Gastrocnemius medialis (tissue), 4 donors: ENCODE measurements at regions not wholly inside any gene's neighbourhood (a gene's known extent, or its start where the extent isn't known, plus 50 kb on each side); places are given as distances from the start of the nearest gene placed in this dataset.

Experiments used
- ATAC-seq, 2 donors: fragments of 150-250 bp; one replicate each; pipeline ENCODE4 v1.9.1; 2016
- DNase-seq, 2 donors: peaks; one replicate each; pipeline ENCODE4 v3.0.0-alpha.2; 2019
- H3K27ac ChIP-seq, 4 donors: fragments of 200-600 bp; sonication (generic); 1 replicate in 1 of 4; 2 replicates in 3 of 4; pipeline ENCODE4 v1.5.1; 2016 to 2018; ENCODE audit warnings: mild to moderate bottlenecking in 2 of 4, moderate library complexity in 1 of 4
- H3K27me3 ChIP-seq, 3 donors: fragments of 200-600 bp; sonication (generic) in 2 of 3; 1 replicate in 1 of 3; 2 replicates in 2 of 3; pipeline versions ENCODE4 v1.5.1 to v1.6.0; 2016 to 2019; ENCODE audit warnings: mild to moderate bottlenecking in 1 of 3, moderate library complexity in 1 of 3
- H3K36me3 ChIP-seq, 2 donors: fragments of 200-600 bp; sonication (generic) in 1 of 2; one replicate each; pipeline ENCODE4 v1.5.1; 2017 to 2018
- H3K4me1 ChIP-seq, 2 donors: fragments of 200-600 bp; sonication (generic) in 1 of 2; one replicate each; pipeline ENCODE4 v1.5.1; 2016 to 2017; ENCODE audit warnings: mild to moderate bottlenecking in 2 of 2
- H3K4me3 ChIP-seq, 4 donors: fragments of 200-600 bp; sonication (generic) in 3 of 4; 1 replicate in 1 of 4; 2 replicates in 3 of 4; pipeline ENCODE4 v1.5.1; 2016 to 2019; ENCODE audit warnings: mild to moderate bottlenecking in 2 of 4
- H3K9me3 ChIP-seq, 3 donors: fragments of 200-600 bp; sonication (generic) in 2 of 3; 1 replicate in 1 of 3; 2 replicates in 2 of 3; pipeline ENCODE4 v1.5.1; 2016 to 2019
- POLR2A ChIP-seq, 2 donors: fragments of 450-650 bp; IDR thresholded peaks; one replicate each; pipeline ENCODE4 v1.6.1; 2017; ENCODE audit warnings: antibody characterized with exemption in 2 of 2, mild to moderate bottlenecking in 2 of 2, moderate library complexity in 2 of 2
- in situ Hi-C, 4 donors: fragments of 200-750 bp; cut with MboI; loops; one replicate each; pipeline versions ENCODE4 v1.15.0 to v1.8.0; 2017; ENCODE audit warnings: low sequenced_read_pairs in 4 of 4
- intact Hi-C: fragments of 100-400 bp; cut with DNase I; formaldehyde crosslinking; loops from one replicate; pipeline ENCODE4 v1.15.1; 2023; ENCODE audit warnings: low total_unique reads
- TF ChIP-seq, protein P1 (sequence below), 5 experiments: fragments of 450-650 bp in 3 of 5; fragments of 200-600 bp in 2 of 5; sonication (generic) in 2 of 5; IDR thresholded peaks in 4 of 5; conservative IDR thresholded peaks in 1 of 5; 1 replicate in 4 of 5; 2 replicates in 1 of 5; pipeline ENCODE4 v1.5.1; 2016 to 2019; ENCODE audit warnings: antibody characterized with exemption in 5 of 5, mild to moderate bottlenecking in 3 of 5, moderate library complexity in 3 of 5

DNA sequence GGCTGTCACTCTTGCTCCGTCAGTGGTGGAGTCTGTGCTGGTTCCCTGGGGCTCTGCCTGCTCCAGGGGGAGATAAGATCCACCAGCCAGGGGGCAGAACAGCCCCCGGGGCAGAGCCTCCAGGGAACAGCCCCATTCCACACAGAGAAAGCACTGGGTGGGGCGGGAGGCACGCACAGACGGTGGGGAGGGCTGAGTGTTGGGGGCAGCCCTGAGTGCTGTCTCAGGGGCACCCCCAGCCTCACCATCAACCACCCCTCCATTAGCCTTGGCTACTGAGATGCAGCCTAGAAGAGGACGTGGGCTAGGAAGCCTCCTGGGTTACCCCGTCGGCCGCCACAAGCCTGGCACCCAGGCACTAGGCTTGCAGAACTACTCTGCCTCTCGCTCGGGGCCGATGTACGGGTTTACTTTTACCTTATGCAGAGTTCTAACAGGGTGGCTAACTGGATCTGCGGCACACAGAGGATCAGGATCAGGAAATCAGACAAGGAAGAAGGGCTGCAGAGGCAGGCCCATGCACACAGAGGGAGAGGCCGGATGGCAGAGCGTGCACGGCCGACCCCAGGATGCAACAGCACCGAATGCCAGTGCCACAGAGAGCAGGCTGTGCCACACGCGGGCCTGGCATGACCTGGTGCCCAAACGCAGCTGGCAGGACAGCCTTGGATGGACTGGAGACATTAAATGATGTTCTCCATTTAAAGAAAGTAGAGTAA is 140.5 kb downstream of the CTTN start:
- in situ Hi-C loops: no loop called here
- no peak for DNase-seq

GRCh38 chr11:70539360-70540095 is 141.2 kb downstream of the CTTN start:
- H3K4me3 ChIP-seq: no peak overlapping the region
- TF ChIP-seq, protein P1, sequence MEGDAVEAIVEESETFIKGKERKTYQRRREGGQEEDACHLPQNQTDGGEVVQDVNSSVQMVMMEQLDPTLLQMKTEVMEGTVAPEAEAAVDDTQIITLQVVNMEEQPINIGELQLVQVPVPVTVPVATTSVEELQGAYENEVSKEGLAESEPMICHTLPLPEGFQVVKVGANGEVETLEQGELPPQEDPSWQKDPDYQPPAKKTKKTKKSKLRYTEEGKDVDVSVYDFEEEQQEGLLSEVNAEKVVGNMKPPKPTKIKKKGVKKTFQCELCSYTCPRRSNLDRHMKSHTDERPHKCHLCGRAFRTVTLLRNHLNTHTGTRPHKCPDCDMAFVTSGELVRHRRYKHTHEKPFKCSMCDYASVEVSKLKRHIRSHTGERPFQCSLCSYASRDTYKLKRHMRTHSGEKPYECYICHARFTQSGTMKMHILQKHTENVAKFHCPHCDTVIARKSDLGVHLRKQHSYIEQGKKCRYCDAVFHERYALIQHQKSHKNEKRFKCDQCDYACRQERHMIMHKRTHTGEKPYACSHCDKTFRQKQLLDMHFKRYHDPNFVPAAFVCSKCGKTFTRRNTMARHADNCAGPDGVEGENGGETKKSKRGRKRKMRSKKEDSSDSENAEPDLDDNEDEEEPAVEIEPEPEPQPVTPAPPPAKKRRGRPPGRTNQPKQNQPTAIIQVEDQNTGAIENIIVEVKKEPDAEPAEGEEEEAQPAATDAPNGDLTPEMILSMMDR (IDR thresholded peaks at IDR 0.05 in 4 of 5, conservative IDR thresholded peaks at IDR 0.05 in 1 of 5): no peak
- no peak for TF ChIP-seq POLR2A (IDR thresholded peaks at IDR 0.05)
- H3K36me3 ChIP-seq: no peaks in the 10 kb centered on the region
- no peaks in the 10 kb centered on the region for H3K4me1 ChIP-seq
- H3K27ac ChIP-seq: no peak overlapping the region
- in situ Hi-C loops (no loop called here), intact Hi-C loops (no loop called here)
- H3K9me3 ChIP-seq: no peaks in the 10 kb centered on the region
- DNase-seq: no peak
- peaks cover 0 to under 1% (median under 1%) of the 10 kb centered on the region in 3 donors for H3K27me3 ChIP-seq
- ATAC-seq: no peak

More for the DNA sequence above, 140.5 kb downstream of the CTTN start:
- Histone ChIP-seq H3K4me1 (no peaks in the 10 kb centered on the region), H3K27ac (no peak overlapping the region), H3K9me3 (no peaks in the 10 kb centered on the region), H3K36me3 (no peaks in the 10 kb centered on the region), H3K4me3 (no peak overlapping the region), H3K27me3 (no peaks in the 10 kb centered on the region)
- ATAC-seq: no peak
- no peak for TF ChIP-seq POLR2A (IDR thresholded peaks at IDR 0.05)
- TF ChIP-seq, protein P1 (IDR thresholded peaks at IDR 0.05 in 4 of 5, conservative IDR thresholded peaks at IDR 0.05 in 1 of 5): no peak
- intact Hi-C loops: no loop called here

DNA sequence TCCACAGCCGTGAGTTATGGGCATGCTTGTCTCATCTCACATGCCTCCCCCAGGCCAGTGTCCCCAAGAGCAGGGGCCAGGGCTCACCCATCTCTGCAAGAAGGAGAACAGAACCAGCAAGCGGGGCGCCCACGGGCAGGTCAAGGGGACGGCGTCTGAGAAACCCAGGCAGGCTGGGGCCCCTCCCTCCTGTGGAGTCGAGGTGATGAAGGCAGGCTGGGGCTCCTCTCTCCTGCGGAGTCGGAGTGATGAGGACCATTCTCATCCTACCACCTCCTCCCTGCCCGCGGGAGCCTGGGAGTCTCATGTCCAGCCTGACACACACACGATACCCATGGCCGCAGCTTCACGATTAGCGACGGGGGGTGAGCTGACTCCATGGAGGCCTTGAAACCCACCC is 141.9 kb downstream of the CTTN start:
- no peak overlapping the region for H3K27ac ChIP-seq
- no peak overlapping the region for H3K4me3 ChIP-seq
- no peaks in the 10 kb centered on the region for H3K36me3 ChIP-seq
- intact Hi-C loops: no loop called here
- in situ Hi-C loops: no loop called here
- no peaks in the 10 kb centered on the region for H3K9me3 ChIP-seq
- no peak for DNase-seq
- TF ChIP-seq, protein P1 (IDR thresholded peaks at IDR 0.05 in 4 of 5, conservative IDR thresholded peaks at IDR 0.05 in 1 of 5): no peak
- no peak for TF ChIP-seq POLR2A (IDR thresholded peaks at IDR 0.05)
- H3K27me3 ChIP-seq: peaks cover 3 to 8% (median 6%) of the 10 kb centered on the region in 3 donors
- H3K4me1 ChIP-seq: no peaks in the 10 kb centered on the region
- no peak for ATAC-seq

DNA sequence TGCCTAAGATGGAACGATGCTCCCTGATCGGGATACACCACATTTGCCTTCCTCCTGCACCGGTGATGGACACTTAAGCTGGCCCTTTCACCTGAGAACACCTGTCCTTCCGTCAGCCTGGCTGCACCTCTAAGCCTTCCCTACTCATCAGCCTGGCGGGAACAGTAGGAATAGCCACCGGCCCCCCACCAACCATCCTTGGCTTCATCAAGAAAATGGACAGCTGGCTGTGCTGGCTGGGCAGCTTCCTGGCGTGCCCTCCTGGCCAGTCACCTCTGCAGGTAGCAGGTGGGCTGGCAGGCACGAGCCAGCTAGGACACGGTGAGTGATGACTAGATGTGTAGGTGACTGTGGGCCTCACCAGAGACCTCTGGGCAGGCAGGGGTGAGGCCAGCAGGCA is 142.8 kb downstream of the CTTN start:
- no peaks in the 10 kb centered on the region for H3K4me1 ChIP-seq
- in situ Hi-C loops: no loop called here
- no peak overlapping the region for H3K27ac ChIP-seq
- H3K9me3 ChIP-seq: no peaks in the 10 kb centered on the region
- intact Hi-C loops: no loop called here
- TF ChIP-seq, protein P1 (IDR thresholded peaks at IDR 0.05 in 4 of 5, conservative IDR thresholded peaks at IDR 0.05 in 1 of 5): no peak
- no peak for TF ChIP-seq POLR2A (IDR thresholded peaks at IDR 0.05)
- H3K36me3 ChIP-seq: no peaks in the 10 kb centered on the region
- DNase-seq: no peak
- peaks cover 6 to 12% (median 8%) of the 10 kb centered on the region in 3 donors for H3K27me3 ChIP-seq
- H3K4me3 ChIP-seq: no peak overlapping the region
- no peak for ATAC-seq
